ENCODE measurements at regions not wholly inside any gene's neighbourhood (a gene's known extent, or its start where the extent isn't known, plus 50 kb on each side); places are given as distances from the start of the nearest gene placed in this dataset.

GRCh38 chr13:26456650-26457049, 100.8 kb upstream of the WASF3 start:
- DNase-seq, result no peak

GRCh38 chr13:26457212-26457611, 100.3 kb upstream of the WASF3 start:
- DNase-seq, result peak; percentile 3

- no peak for DNase-seq
Observed at GRCh38 chr13:26458196-26458749, 99.2 kb upstream of the WASF3 start.

- no peak for DNase-seq
Observed at GRCh38 chr13:26459276-26460131, 98.0 kb upstream of the WASF3 start.

GRCh38 chr13:26460648-26461047, 96.8 kb upstream of the WASF3 start:
- no peak for DNase-seq

- DNase-seq, result no peak
Observed at GRCh38 chr13:26463296-26463695, 94.2 kb upstream of the WASF3 start.

GRCh38 chr13:26463848-26464247, 93.6 kb upstream of the WASF3 start:
- DNase-seq, result no peak

GRCh38 chr13:26465514-26465913, 92.0 kb upstream of the WASF3 start:
- no peak for DNase-seq

- DNase-seq, result no peak
Observed at GRCh38 chr13:26465954-26466353, 91.5 kb upstream of the WASF3 start.

- no peak for DNase-seq
Observed at GRCh38 chr13:26468265-26468801, 89.2 kb upstream of the WASF3 start.

GRCh38 chr13:26469602-26470001, 87.9 kb upstream of the WASF3 start:
- no peak for DNase-seq

GRCh38 chr13:26471807-26472206, 85.7 kb upstream of the WASF3 start:
- DNase-seq, result no peak

- DNase-seq, result no peak
Observed at GRCh38 chr13:26473571-26474230, 83.8 kb upstream of the WASF3 start.

- DNase-seq, result no peak
Observed at GRCh38 chr13:26474286-26474685, 83.2 kb upstream of the WASF3 start.

- DNase-seq, result no peak
Observed at GRCh38 chr13:26475176-26476110, 82.0 kb upstream of the WASF3 start.

- DNase-seq, result no peak
Observed at GRCh38 chr13:26476111-26476781, 81.2 kb upstream of the WASF3 start.

- no peak for DNase-seq
Observed at GRCh38 chr13:26476782-26477142, 80.7 kb upstream of the WASF3 start.

GRCh38 chr13:26477681-26478080, 79.8 kb upstream of the WASF3 start:
- no peak for DNase-seq

GRCh38 chr13:26480246-26480855, 77.1 kb upstream of the WASF3 start:
- no peak for DNase-seq

- DNase-seq, result peak; percentile 48
Observed at GRCh38 chr13:26482451-26483197, 74.9 kb upstream of the WASF3 start.

GRCh38 chr13:26483546-26483945, 73.9 kb upstream of the WASF3 start:
- no peak for DNase-seq

All from amniotic stem cell (primary cell).